Panc1 (cell line): ENCODE measurements at regions not wholly inside any gene's neighbourhood (a gene's known extent, or its start where the extent isn't known, plus 50 kb on each side); places are given as distances from the start of the nearest gene placed in this dataset.

Experiments
- ATAC-seq: fragments of 200-7000 bp; cut with Tn5 transposase; 2 replicates; pipeline ENCODE4 v1.9.1; 2020; ENCODE audit warnings: mild to moderate bottlenecking, moderate library complexity
- BruUV-seq: library from RNA; stranded (reverse); fragments of 400-500 nt; replicated peaks from 2 replicates; lab custom pipeline; 2021; lab: Mats Ljungman, UMichigan
- CTCF ChIA-PET: fragments of 300-600 bp; sonication (Branson Sonifier 250); formaldehyde crosslinking; loops from one replicate; lab custom pipeline; 2022; ENCODE audit warnings: antibody characterized with exemption; lab: Charles Lee
- POLR2A ChIA-PET: fragments of 300-600 bp; sonication (Branson Sonifier 250); formaldehyde crosslinking; loops from one replicate; lab custom pipeline; 2022; ENCODE audit warnings: antibody characterized with exemption; lab: Charles Lee
- DNase-seq: peaks from one replicate; pipeline ENCODE4 v3.0.0-alpha.2; 2010; ENCODE audit warnings: low read depth, low spot score
- H3K27ac ChIP-seq: 2 replicates; pipeline ENCODE4 v1.5.1; 2011; ENCODE audit warnings: mild to moderate bottlenecking, low read length, inconsistent platforms
- H3K27me3 ChIP-seq: fragments of 200-500 bp; sonication (Bioruptor generic); 2 replicates; pipeline ENCODE4 v1.6.0; 2014; ENCODE audit warnings: low read length, inconsistent platforms; ENCODE audit not compliant: control insufficient read depth, insufficient read depth
- H3K36me3 ChIP-seq: fragments of 200-500 bp; sonication (Bioruptor generic); 2 replicates; pipeline ENCODE4 v1.5.1; 2014; ENCODE audit warnings: inconsistent platforms, mild to moderate bottlenecking, low read length, moderate library complexity; ENCODE audit not compliant: control insufficient read depth, insufficient read depth
- H3K4me1 ChIP-seq: 2 replicates; pipeline ENCODE4 v1.5.1; 2011; ENCODE audit warnings: inconsistent platforms, mild to moderate bottlenecking, low read length, moderate library complexity; ENCODE audit not compliant: control insufficient read depth, insufficient read depth
- H3K4me3 ChIP-seq, 2 experiments: 2 replicates each; pipeline ENCODE4 v1.5.1; 2011 to 2012; ENCODE audit warnings: low read depth in 2 of 2, low read length in 2 of 2, mild to moderate bottlenecking in 2 of 2, inconsistent platforms in 1 of 2, moderate library complexity in 1 of 2
- H3K9me3 ChIP-seq: fragments of 200-500 bp; sonication (Bioruptor generic); 2 replicates; pipeline ENCODE4 v1.5.1; 2014; ENCODE audit warnings: low read depth, mild to moderate bottlenecking, inconsistent platforms, low read length, moderate library complexity; ENCODE audit not compliant: control insufficient read depth, insufficient read depth
- POLR2AphosphoS5 ChIP-seq: IDR thresholded peaks from 2 replicates; pipeline ENCODE4 v1.6.1; 2012; ENCODE audit warnings: mild to moderate bottlenecking, low read depth, low read length, moderate library complexity
- SIN3A ChIP-seq: IDR thresholded peaks from 2 replicates; pipeline ENCODE4 v1.6.1; 2012; ENCODE audit warnings: low read depth, mild to moderate bottlenecking, low read length, moderate library complexity, borderline replicate concordance; ENCODE audit not compliant: insufficient read depth
- TCF7L2 ChIP-seq: IDR thresholded peaks from 2 replicates; pipeline ENCODE4 v1.6.1; 2011; ENCODE audit warnings: mild to moderate bottlenecking, low read depth, low read length, inconsistent platforms
- in situ Hi-C: cut with HindIII; loops from 2 replicates; pipeline ENCODE4 v1.10.0; 2016; ENCODE audit warnings: low sequenced_read_pairs, low pct_unique_long_range_greater_than_20kb
- intact Hi-C: fragments of 100-400 bp; cut with micrococcal nuclease; formaldehyde crosslinking; loops from one replicate; pipeline ENCODE4 v1.10.0; 2022; ENCODE audit not compliant: unreplicated experiment
- TF ChIP-seq, protein P1 (sequence below), 2 experiments: IDR thresholded peaks; 2 replicates each; pipeline ENCODE4 v1.6.1; 2011 to 2012; ENCODE audit warnings: low read depth in 2 of 2, control low read depth in 1 of 2, low read length in 1 of 2, mild to moderate bottlenecking in 1 of 2, moderate library complexity in 1 of 2; ENCODE audit not compliant: insufficient read depth in 1 of 2
- TF ChIP-seq, protein P2 (sequence below): fragments of 450-650 bp; IDR thresholded peaks from 2 replicates; pipeline ENCODE4 v1.5.1; 2017; ENCODE audit warnings: mild to moderate bottlenecking

DNA sequence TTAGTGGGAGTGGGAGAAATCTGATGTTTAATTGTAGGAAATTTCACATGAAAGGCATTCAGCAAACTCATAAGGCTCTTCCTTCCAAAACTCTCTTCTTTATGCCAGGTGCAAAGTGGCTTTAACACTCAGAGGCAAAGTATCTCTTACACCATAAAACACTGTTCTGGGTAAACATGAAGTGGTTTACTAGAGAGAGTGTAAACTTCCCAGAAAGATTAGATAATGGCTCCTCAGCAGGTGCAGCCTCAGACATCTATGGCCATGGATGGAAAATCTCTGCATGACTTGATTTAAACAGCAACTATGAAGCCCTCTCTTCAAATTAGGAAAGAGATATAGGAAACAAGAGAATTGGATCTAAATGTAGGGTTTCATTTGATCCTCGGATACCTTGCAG is 583.1 kb upstream of the SALL1 start:
- CTCF ChIA-PET: no interaction called here
- intact Hi-C loops (no loop called here), in situ Hi-C loops (no loop called here)
- POLR2A ChIA-PET: no interaction called here
- TF ChIP-seq, protein P1, sequence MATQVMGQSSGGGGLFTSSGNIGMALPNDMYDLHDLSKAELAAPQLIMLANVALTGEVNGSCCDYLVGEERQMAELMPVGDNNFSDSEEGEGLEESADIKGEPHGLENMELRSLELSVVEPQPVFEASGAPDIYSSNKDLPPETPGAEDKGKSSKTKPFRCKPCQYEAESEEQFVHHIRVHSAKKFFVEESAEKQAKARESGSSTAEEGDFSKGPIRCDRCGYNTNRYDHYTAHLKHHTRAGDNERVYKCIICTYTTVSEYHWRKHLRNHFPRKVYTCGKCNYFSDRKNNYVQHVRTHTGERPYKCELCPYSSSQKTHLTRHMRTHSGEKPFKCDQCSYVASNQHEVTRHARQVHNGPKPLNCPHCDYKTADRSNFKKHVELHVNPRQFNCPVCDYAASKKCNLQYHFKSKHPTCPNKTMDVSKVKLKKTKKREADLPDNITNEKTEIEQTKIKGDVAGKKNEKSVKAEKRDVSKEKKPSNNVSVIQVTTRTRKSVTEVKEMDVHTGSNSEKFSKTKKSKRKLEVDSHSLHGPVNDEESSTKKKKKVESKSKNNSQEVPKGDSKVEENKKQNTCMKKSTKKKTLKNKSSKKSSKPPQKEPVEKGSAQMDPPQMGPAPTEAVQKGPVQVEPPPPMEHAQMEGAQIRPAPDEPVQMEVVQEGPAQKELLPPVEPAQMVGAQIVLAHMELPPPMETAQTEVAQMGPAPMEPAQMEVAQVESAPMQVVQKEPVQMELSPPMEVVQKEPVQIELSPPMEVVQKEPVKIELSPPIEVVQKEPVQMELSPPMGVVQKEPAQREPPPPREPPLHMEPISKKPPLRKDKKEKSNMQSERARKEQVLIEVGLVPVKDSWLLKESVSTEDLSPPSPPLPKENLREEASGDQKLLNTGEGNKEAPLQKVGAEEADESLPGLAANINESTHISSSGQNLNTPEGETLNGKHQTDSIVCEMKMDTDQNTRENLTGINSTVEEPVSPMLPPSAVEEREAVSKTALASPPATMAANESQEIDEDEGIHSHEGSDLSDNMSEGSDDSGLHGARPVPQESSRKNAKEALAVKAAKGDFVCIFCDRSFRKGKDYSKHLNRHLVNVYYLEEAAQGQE (IDR thresholded peaks at IDR 0.05; ENCODE audit: insufficient read depth in 1 of 2, low read depth in 2 of 2, low read length in 1 of 2): no peak
- TF ChIP-seq TCF7L2: no peak
- no peak for TF ChIP-seq SIN3A
- TF ChIP-seq, protein P2, sequence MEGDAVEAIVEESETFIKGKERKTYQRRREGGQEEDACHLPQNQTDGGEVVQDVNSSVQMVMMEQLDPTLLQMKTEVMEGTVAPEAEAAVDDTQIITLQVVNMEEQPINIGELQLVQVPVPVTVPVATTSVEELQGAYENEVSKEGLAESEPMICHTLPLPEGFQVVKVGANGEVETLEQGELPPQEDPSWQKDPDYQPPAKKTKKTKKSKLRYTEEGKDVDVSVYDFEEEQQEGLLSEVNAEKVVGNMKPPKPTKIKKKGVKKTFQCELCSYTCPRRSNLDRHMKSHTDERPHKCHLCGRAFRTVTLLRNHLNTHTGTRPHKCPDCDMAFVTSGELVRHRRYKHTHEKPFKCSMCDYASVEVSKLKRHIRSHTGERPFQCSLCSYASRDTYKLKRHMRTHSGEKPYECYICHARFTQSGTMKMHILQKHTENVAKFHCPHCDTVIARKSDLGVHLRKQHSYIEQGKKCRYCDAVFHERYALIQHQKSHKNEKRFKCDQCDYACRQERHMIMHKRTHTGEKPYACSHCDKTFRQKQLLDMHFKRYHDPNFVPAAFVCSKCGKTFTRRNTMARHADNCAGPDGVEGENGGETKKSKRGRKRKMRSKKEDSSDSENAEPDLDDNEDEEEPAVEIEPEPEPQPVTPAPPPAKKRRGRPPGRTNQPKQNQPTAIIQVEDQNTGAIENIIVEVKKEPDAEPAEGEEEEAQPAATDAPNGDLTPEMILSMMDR: no peak
- no peak for TF ChIP-seq POLR2AphosphoS5
- Histone ChIP-seq H3K36me3 (no peaks in the 10 kb centered on the region), H3K9me3 (no peaks in the 10 kb centered on the region), H3K27me3 (no peaks in the 10 kb centered on the region), H3K4me3 (no peak overlapping the region), H3K27ac (no peak overlapping the region), H3K4me1 (no peaks in the 10 kb centered on the region)
- DNase-seq: no peak
- no TSS peak for BruUV-seq
- no peak for ATAC-seq

DNA sequence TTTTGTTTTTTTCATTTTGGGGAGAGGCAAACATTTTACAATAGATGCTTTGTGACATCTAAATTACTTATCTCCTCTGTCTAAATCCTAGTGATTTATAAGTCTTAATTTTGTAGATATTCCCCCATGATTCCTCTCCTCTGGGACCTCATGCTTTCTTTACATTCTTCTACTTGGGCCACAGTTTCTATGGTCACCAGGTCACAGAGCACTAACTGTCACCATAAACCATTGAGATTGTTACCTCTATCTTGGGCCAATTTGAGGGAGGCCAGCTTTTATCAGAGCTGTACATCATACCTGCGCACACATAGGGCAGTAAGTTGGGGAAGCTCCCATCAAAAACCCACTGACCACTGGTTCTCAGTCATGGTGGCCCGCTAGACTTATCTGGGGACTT is 582.1 kb upstream of the SALL1 start:
- DNase-seq: no peak
- Histone ChIP-seq H3K9me3 (no peaks in the 10 kb centered on the region), H3K4me3 (no peak overlapping the region), H3K27ac (no peak overlapping the region), H3K27me3 (no peaks in the 10 kb centered on the region), H3K36me3 (no peaks in the 10 kb centered on the region), H3K4me1 (no peaks in the 10 kb centered on the region)
- TF ChIP-seq, protein P2: no peak
- TF ChIP-seq SIN3A: no peak
- TF ChIP-seq, protein P1 (IDR thresholded peaks at IDR 0.05; ENCODE audit: insufficient read depth in 1 of 2, low read depth in 2 of 2, low read length in 1 of 2): no peak
- TF ChIP-seq POLR2AphosphoS5: no peak
- TF ChIP-seq TCF7L2: no peak
- ChIA-PET CTCF (no interaction called here), POLR2A (no interaction called here)
- intact Hi-C loops (no loop called here), in situ Hi-C loops (no loop called here)
- no peak for ATAC-seq
- no TSS peak for BruUV-seq
